ENCODE measurements at regions not wholly inside any gene's neighbourhood (a gene's known extent, or its start where the extent isn't known, plus 50 kb on each side); places are given as distances from the start of the nearest gene placed in this dataset.
A peak's percentile ranks its signal among the peaks of the same experiment; 100 is the strongest.

DNA sequence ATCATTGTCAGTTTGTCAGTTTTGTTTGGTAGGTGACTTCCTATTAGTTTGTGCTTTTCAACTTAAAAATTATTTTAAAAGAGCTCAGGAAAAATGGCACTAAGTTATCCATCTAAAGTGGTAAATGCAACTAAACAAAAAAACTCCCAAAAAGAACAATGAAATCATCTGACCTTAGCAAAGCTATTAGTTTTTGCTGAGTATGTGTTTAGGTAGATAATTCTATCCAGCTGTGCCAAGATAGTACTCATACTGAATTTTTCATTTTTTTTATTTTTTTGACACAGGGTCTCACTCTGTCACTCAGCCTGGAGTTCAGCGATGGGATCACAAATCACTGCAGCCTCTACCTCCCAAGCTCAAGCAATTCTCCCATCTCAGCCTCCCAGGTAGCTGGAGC is 645.3 kb downstream of the TBC1D4 start:
- TF ChIP-seq POLR2A (IDR thresholded peaks at IDR 0.05; ENCODE audit: extremely low read depth, insufficient read length), result no peak
- TF ChIP-seq, protein P1, sequence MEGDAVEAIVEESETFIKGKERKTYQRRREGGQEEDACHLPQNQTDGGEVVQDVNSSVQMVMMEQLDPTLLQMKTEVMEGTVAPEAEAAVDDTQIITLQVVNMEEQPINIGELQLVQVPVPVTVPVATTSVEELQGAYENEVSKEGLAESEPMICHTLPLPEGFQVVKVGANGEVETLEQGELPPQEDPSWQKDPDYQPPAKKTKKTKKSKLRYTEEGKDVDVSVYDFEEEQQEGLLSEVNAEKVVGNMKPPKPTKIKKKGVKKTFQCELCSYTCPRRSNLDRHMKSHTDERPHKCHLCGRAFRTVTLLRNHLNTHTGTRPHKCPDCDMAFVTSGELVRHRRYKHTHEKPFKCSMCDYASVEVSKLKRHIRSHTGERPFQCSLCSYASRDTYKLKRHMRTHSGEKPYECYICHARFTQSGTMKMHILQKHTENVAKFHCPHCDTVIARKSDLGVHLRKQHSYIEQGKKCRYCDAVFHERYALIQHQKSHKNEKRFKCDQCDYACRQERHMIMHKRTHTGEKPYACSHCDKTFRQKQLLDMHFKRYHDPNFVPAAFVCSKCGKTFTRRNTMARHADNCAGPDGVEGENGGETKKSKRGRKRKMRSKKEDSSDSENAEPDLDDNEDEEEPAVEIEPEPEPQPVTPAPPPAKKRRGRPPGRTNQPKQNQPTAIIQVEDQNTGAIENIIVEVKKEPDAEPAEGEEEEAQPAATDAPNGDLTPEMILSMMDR (IDR thresholded peaks at IDR 0.05; ENCODE audit: low read depth, low read length), result no peak
- no peak for TF ChIP-seq MYC (IDR thresholded peaks at IDR 0.05; ENCODE audit: low read depth, low read length)
- TF ChIP-seq, protein P2, sequence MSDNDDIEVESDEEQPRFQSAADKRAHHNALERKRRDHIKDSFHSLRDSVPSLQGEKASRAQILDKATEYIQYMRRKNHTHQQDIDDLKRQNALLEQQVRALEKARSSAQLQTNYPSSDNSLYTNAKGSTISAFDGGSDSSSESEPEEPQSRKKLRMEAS (IDR thresholded peaks at IDR 0.05; ENCODE audit: low read depth, low read length), result no peak
- H3K4me3 ChIP-seq (ENCODE audit: low read depth, low read length), result no peak overlapping the region
- DNase-seq (ENCODE audit: low read depth), result no peak

DNA sequence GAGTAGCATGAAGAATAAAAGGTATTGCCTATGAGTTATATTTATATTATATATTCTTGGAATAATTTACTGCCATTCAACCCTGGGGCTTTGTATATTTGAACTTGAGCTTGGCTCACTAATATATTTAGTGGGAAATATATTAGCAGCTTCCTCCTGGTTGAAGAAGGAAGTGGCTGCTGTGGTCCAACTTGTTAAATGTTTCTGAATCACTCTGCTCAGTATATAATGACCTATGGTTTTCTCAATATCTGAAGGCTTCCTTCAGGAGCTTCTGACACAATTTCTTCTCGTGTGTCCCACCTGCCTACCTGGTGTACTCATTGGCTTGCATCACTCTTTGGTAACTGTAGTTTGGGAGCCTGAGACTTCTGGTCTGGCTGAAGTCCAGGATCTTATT is 646.4 kb downstream of the TBC1D4 start:
- TF ChIP-seq POLR2A (IDR thresholded peaks at IDR 0.05; ENCODE audit: extremely low read depth, insufficient read length) (no peak), MYC (IDR thresholded peaks at IDR 0.05; ENCODE audit: low read depth, low read length) (no peak)
- TF ChIP-seq, protein P1 (IDR thresholded peaks at IDR 0.05; ENCODE audit: low read depth, low read length), result no peak
- TF ChIP-seq, protein P2 (IDR thresholded peaks at IDR 0.05; ENCODE audit: low read depth, low read length), result no peak
- DNase-seq (ENCODE audit: low read depth), result no peak
- H3K4me3 ChIP-seq (ENCODE audit: low read depth, low read length), result no peak overlapping the region

DNA sequence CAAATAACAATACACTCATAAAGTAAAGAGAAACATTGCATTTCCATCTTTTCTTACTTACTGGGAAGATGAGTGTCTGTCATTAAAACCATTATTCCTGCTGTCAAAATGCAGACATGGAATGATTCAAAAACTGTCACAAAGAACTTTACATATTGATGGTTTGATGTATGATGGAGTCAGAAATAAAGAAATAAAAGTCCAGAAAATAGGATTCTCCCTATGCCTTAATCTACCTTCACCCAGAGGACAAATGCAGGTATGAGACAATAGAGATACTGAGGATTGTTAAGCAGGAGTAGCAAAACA is 656.1 kb downstream of the TBC1D4 start:
- no peak overlapping the region for H3K4me3 ChIP-seq (ENCODE audit: low read depth, low read length)
- no peak for TF ChIP-seq POLR2A (IDR thresholded peaks at IDR 0.05; ENCODE audit: extremely low read depth, insufficient read length)
- TF ChIP-seq, protein P2 (IDR thresholded peaks at IDR 0.05; ENCODE audit: low read depth, low read length), result no peak
- TF ChIP-seq, protein P1 (IDR thresholded peaks at IDR 0.05; ENCODE audit: low read depth, low read length), result no peak
- TF ChIP-seq MYC (IDR thresholded peaks at IDR 0.05; ENCODE audit: low read depth, low read length), result no peak
- DNase-seq (ENCODE audit: low read depth), result no peak

DNA sequence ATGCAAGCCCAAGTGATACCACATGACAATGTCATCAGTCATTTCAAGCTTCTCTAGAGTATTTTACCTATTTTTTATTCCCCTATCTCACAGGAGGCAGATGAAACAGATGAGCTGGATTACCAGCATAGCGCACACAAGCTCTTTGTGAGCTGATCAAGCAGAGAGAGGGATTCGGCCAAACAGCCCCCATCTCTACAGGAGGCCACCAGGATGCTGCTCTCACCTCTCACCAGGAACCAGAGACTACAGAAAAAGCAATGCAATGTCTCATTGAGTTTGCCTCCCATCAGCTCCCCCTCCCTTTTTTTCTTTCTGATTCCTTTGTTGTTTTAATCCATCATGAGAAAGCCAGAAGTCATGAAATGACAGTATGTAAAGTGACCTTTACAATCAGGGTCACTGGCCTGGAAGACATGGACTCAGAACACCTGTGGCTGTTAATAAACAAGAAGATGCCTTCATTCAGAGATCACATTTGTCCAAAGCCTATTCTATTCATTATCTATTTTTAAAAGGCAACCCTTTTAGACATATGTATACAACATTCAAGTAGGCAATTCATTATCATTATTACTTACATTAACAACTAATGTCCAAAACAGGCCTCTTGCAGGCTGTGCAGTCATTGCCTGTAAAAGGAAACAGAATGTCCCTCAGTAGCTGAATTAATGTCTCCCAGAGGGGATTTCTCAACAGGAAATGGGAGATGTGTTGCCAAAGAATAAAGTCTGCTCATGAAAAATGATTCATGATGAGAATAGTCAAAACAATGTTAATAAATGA is 656.6 kb downstream of the TBC1D4 start:
- DNase-seq (ENCODE audit: low read depth), result peak; percentile 20
- no peak overlapping the region for H3K4me3 ChIP-seq (ENCODE audit: low read depth, low read length)
- TF ChIP-seq, protein P2 (IDR thresholded peaks at IDR 0.05; ENCODE audit: low read depth, low read length), result no peak
- no peak for TF ChIP-seq POLR2A (IDR thresholded peaks at IDR 0.05; ENCODE audit: extremely low read depth, insufficient read length)
- no peak for TF ChIP-seq MYC (IDR thresholded peaks at IDR 0.05; ENCODE audit: low read depth, low read length)
- TF ChIP-seq, protein P1 (IDR thresholded peaks at IDR 0.05; ENCODE audit: low read depth, low read length), result no peak

DNA sequence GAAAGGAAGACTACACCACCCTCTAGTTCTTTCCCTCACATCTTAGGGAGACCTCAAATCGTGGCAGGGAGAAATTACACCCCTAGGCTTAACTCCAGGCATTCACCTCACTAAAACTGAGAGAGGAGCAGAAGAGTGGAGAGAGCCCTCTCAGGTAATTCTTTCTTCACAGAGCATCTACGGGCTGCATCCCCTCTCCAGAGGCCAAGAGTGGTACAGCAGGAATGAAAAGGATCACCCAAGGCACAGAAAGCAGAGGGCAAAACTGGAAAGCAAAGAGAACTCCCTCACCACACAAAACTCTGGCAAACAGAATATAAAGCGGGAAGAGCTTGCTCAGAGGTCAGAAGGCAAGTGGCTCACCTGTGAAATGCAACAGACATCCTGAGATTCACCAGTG is 661.2 kb downstream of the TBC1D4 start:
- TF ChIP-seq, protein P2 (IDR thresholded peaks at IDR 0.05; ENCODE audit: low read depth, low read length), result no peak
- TF ChIP-seq, protein P1 (IDR thresholded peaks at IDR 0.05; ENCODE audit: low read depth, low read length), result no peak
- TF ChIP-seq POLR2A (IDR thresholded peaks at IDR 0.05; ENCODE audit: extremely low read depth, insufficient read length), result no peak
- no peak for TF ChIP-seq MYC (IDR thresholded peaks at IDR 0.05; ENCODE audit: low read depth, low read length)
- H3K4me3 ChIP-seq (ENCODE audit: low read depth, low read length), result no peak overlapping the region
- no peak for DNase-seq (ENCODE audit: low read depth)

All from NB4 (cell line).